Kidney tubule cell (primary cell): ENCODE measurements at regions not wholly inside any gene's neighbourhood (a gene's known extent, or its start where the extent isn't known, plus 50 kb on each side); places are given as distances from the start of the nearest gene placed in this dataset.

Experiments
- DNase-seq: peaks from one replicate; pipeline ENCODE4 v3.0.0-alpha.2; 2018; ENCODE audit warnings: low spot score

DNA sequence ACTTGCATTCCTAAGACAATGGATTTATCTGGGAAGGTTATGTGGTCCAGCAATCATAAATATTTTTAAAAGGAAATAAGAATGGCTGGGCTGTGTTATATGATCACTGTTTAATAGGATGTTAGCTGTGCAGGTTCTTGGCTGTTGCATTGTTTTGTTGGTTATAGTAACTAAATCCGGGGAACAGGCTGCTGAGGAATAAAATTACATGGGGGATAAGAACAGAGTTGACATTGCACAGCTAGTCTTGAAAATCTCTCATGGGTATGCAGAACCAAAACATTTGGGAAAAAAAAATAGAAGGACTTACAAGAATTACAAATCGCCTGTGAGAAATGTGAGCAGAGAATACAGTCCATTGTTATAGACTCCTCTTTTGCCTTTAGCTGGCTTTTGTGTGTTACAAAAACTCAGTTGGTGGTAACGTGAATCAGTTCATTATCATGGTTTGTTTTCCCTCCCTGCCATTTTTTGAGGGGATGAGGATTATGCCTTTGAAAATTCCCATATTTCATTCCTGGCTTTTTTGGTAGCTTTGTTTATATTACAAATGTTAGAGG lies 375.3 kb upstream of the DAB2 start:
- no peak for DNase-seq

DNA sequence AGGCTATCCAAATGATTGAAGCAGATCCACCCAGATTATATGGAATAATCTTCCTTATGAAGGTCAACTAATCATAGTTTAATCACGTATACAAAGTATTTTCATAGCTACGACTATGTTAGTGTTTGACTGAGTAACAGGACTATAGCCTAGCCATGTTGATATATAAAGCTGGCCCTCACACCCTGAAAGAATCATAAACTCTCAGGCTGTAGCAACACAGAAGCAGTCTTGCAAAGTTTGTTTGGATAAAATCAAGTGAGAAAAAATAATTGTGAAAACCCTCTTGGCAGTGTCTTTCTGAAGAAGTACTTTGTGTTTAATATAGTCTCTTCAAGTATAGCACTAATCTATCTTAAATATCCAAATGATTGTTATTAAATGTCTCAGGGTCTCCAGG lies 374.5 kb upstream of the DAB2 start:
- DNase-seq: no peak

DNA sequence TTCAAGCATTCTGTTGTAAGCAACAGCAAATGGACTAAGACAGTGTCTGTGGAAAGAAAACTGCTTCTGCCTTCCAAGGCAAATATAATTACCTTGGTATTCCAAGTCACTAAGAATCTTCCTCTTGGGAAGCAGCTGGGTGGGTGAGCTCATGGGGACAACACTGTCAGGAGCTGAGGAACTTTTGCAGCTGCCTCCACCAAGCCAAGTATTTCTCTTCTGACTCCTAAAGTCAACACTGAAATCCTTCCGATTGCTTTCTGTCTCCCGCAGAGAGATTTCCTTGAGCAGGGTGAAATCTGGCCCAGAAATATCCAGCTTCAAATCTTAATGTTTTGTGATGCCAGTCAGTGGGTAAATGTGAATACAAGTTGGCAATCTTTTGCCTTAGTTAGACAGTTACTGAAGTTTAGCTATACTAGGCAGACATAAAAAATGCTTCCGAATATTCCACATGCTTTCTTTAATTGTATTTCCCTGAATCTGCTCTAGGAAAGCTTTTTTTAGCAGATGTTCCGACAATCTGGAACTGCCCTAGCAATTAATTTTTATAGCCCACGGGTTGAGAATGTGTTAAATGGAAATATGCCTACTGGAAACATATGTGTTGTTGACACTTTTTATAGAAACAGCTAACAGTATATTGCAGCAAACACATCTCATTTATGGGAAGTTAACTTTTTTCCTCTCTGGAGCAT lies 369.9 kb upstream of the DAB2 start:
- no peak for DNase-seq

DNA sequence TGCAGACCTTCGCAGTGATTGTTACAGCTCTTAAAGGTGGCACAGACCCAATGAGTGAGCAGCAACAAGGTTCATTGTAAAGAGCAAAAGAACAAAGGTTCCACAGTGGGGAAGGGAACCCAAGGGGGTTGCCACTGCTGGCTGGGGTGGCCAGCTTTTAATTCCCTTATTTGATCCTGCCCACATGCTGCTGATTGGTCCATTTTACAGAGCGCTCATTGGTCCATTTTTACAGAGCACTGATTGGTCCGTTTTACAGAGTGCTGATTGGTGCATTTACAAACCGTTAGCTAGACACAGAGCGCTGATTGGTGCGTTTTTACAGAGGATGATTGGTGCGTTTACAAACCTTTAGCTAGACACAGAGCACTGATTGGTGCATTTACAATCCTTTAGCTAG lies 360.6 kb upstream of the DAB2 start:
- DNase-seq: no peak

DNA sequence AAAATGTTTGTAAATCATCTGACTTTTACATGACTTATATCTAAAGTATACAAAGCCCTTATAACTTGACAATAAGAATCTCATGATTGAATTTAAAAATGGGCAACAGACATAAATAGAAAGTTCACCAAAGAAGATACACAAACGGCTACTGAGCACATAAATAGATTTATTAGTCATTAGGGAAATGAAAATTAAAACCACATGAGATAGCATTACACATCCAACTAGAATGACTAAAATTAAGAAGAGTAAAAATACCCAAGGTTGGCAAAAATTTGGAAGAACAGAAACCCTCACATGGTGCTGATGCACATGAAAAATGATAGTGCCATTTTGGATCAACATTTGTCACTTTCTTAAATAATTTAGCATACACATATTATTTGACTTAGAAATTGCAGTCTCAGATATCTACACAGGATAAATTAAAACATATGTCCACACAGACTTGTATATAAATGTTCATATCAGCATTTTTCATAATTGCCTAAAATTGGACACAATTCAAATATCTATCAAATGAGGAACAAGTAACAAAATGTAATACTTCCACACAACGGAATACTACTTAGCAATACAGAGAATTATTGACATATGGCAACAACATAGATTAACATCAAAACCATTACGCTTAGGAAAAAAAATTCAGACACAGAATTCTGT lies 359.1 kb upstream of the DAB2 start:
- DNase-seq: no peak

DNA sequence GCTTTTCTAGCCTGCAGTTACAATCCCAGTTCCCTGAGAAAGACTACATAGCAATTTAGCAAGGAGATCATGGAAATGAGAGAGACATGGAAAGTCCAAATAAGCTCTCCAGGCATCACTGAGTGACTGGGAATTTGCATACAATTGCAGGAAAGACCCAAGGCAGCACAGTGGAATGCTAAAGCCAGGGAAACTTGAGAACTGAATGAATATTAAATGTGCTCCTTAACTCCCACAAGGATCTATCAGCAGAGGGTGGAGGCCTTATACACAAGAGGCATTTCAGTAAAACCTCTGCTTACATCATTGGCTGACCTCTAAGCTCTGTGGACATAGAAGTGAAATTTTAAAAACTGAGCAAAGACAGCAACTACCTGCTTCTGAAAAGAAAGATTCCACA lies 355.6 kb upstream of the DAB2 start:
- peak; percentile 4 for DNase-seq

DNA sequence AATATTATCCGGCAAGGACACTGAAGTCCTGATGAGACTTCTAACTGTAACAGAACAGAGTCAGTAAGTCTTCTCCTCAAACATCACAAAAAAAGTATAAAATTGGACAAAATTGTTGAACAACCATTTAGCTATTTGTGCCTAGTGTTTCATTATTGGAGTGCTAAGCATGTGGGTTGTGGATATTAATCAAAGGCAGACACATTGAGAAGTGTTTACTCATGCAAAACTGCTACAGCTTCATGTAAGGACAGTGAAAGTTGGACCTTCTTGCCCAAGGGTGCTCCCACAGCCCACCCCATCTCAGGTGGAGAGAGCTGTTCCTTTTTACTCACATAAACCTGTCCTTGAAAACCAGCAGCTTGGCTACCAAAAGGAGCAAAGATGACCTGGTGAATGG lies 355.1 kb upstream of the DAB2 start:
- no peak for DNase-seq

DNA sequence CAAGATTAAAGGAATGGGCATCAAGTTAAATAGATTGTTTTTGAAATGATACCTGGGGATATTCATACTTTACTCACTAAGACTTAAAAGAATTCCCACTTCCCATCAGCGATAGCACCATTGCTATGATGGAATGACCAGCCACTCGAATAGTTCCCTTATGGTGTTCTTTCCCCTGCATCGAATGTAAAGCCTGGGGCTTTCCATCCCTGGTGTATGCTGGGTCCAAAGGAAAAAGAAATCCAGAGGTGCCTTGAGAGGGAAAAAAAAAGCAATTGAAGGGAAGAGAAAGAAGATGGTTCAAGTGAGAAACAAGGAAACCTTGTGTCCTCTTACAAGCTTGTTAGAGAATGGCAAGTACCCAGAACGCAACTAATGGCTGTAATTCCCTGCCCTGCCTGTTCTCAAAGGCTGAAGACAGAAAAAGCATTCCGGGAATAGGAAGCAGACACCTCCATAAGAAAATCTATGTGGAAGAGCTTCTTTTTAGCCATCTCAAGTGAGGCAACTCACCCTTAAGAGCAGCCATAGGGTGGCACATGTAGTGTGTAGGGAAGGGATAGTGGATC lies 351.1 kb upstream of the DAB2 start:
- DNase-seq: no peak

DNA sequence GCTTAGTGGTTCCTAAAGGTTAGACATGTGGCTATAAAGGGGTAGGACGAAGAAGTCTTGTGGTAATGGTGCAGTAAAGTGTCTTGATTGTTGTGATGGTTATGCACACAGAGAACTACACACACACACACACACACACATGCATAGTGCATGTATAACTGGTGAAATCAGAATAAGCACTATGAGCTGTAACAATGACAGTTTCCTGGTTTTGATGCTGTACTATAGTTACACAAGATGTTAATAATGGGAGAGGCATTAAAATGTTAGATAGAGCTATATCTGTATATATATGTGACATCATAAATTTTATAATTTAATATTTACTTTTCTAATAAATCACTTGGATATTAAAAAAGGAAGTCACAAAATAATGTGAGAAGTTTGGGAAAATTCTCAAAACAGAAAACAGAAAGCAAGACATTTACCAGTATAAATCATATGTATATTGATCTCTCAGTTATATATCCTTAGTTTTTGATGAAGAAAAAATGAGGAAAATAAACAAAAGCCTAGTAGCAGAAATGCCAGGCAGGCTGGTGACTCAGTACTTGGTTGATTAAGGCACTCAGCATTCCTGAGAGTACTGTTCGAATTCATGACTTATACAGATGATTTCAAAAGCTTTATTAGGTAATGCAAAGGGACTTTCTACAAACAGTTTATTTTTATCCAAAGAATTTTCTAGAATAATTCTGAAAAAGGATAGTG lies 350.5 kb upstream of the DAB2 start:
- DNase-seq: peak; percentile 76

DNA sequence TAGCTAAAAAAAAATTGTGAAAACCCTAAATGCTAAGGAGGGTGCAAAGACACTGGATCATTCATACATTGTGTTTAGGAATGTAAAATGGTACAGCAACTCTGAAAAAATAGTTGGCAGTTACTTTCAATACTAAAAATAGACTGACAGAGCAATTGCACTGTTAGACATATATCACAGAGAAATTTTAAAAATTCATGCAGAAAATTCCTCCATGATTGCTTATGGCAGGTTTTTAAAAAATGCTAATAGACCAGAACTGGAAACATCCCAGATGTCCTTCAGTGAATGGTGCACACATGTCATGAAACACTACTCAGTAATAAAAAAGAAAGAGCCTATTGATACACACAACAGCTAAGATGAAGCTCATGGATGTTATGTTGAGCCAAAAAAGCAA lies 349.8 kb upstream of the DAB2 start:
- DNase-seq: no peak

DNA sequence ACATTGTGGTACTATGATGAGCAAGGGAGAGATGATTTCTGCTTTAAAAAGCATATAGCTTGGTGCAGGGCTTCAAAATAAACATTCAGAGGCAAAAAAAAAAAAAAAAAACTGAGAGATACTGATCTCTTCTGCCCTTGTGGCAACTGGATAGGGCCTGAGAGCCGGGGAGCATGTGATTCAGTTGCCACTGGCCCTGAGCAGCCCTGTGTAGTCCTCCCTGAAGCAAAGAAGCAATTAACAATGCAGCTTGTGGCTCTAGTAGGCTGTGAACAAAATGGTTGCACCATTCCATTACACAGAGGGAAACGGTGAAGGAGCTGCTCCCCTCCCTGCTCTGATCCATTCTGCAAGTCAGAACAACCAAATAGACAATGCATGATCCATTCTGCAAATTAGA lies 347.5 kb upstream of the DAB2 start:
- no peak for DNase-seq

DNA sequence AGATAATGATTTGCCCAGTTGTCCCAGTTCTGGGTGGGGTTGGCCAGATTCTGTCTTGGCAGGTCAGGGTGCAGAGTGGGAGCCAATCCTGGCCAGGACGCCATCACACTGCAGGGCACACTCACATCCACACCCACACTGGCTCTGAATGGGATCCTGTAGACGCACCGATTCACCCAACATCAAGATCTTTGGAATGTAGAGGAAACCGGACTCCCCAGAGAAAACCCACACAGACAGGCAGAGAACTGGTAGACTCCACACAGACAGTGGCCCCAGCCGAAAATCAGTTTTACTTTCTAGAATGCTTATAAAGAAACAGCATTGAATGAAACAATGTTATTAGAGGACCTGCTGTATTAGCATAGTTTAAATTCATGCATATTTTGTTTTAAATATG lies 343.1 kb upstream of the DAB2 start:
- no peak for DNase-seq

DNA sequence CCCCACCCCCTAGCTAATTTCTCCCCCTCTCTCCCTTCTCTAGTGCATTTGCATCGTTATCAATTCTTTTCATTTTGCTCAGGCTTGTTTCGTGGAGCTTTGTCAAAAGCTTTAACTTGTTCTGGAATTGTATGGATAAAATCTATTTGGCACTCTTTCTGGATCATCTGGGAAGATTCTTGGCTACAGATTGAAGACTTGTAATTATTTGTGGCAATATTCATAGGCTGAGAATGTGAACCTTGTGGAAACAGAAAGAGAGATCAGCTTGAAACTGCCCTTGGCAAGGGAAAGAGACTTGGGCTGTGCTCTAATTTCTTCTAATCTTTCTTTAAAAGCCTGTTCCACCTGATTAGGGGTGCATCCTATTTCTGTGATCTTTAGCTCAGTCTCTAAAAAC lies 340.6 kb upstream of the DAB2 start:
- DNase-seq: no peak

DNA sequence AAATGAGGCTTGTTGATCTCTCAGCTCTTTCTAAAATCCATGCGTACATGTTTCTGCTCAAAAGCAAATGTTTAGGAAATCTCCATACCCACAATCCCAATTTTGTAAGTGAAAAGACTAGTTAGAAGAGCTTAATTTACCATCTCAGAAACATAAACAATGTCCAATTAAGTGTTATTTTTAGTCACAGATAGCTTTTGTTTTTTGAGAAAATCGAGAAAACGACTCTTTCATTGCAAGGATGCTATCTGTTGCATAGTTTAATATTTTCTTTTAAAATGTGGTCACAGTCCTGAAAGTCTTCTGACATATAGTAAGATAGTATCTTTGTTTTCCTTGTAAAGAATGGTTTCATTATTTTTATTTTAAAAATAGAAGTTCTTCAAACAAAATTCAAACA lies 338.0 kb upstream of the DAB2 start:
- DNase-seq: no peak

DNA sequence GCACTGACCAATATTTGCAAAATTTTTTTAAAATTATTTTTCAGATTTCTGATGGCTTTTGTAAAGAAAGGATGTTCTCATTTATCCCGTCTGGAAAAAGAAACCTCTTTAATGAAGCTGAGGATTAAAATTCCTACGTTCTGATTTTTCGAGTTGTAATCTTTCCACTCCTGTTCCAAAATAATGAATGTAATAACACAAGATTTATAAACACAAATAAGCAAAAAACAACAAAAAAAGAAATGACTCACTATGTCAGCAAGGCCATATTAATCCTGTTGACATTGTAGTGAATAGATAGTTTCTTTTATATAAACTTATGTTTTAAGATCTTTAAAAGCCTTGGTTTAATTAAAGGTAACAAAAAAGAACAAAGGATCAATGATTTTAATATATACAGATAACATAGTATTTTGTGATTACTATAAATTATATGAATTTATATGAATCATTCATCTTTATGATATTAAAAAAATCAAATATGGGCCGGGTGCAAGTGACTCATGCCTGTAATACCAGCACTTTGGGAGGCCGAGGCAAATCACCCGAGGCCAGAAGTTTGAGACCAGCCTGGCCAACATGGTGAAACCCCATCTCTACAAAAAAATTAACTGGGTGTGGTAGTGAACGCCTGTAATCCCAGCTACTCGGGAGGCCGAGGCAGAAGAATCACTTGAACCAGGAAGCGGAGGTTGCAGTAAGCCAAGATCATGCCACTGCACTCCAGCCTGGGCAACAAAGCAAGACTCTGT lies 336.6 kb upstream of the DAB2 start:
- DNase-seq: no peak

DNA sequence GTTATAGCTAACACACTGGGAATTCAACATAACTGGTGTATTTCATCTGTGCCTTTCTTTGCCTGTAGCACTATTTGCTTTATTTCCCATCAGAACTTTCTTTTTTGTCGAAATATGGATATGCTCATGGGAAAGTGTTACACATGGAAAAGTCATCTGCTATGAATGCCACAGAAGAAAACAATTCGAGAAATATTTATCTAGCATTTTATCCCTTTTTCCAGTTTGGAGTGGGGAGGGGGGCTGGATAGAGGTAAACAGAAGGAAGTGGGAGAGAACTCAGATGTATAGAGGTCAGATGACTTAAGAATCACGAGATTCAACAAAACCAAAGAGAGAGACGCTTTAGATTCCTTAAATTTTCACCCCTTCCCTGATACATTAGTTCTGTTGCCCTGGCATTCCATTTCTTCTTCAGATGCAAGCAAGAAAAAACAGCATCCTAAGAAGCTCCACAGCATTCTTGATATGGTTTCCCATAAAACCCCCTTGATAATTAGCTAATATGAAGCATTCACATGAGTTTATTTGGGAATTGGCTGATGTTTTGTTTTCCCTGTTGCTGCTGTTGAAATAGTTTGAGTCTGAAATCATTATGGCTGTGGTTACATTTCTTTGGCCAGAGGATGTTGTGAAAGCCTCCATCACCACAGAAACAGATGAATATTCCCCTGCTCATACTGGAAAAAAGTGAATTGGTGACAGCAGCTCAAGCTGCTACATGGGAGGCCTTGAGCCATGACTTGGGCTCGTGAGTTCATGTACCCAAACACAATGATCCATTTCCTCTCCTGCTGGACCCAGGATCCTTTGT lies 335.8 kb upstream of the DAB2 start:
- peak; percentile 79 for DNase-seq

DNA sequence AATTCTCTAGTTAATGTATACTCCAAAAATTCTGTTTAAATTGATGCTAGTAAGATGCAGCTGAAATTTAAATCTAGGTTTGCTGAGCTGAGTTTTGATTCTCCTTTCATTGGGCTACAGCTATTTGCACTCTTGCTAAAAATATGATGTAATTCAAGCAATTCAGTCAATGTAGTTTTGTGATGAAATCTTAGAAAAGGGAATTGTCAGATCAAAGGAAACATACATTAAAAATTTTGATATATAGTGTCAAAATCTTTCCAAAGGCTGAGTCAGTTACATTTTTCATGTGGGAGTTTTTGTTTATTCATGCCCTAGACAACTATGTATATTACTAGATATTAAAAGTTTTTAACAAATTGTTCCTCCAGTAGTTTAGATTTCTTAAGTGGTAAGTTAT lies 334.9 kb upstream of the DAB2 start:
- no peak for DNase-seq

DNA sequence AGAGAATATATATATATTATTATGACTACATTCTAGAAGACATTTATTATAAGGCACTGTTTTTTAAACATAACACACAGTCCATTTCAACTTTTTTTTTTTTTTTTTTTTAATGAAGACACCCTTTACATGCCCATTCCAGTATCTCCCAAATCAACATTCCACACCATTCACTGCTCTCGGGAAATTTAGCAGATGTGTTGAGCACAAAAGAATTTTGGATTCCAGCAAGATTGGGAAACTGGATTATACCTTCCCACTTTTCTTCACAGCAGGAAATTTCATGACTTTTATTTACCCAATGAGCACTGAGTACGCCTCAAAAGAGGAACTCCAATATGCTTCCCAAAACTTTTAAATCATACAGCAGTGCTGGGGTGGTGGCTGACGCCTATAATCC lies 333.6 kb upstream of the DAB2 start:
- no peak for DNase-seq

DNA sequence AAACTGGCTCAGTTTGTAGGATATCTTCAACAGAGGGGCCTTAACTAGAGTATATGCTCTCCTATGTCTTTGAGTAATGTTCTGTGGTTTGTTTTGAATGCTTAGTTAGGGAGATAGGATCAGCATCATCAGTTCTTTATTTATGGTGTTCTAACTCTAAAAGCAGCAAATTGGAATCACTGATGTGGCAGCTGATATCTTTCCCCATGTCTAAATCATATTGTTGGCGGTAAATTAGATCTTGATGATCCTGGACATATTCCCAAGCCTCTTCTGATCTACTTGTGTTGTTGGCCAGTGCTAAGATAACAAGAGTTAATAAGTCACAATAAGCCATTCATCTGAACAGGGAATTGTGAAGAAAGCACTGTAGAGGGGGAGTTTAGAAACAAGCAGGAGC lies 332.4 kb upstream of the DAB2 start:
- no peak for DNase-seq

DNA sequence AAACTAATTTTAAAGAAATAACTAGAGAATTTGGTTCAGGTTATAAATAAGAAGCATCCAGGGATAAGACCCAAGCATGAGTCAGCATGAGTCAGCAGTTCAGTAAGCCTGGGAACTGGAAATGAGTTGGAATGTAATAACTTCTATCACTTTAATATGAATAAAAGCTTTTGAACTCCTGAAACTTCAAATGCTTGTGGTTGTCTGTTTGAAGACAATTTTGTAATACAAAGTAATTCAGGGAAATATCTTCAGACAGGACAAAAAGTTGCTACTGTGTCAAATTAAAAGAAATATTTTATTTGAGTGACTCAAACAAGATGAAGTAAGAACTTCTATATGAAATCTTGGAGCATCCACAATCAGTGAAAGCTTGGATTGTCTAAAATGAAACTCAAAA lies 331.2 kb upstream of the DAB2 start:
- peak; percentile 77 for DNase-seq

DNA sequence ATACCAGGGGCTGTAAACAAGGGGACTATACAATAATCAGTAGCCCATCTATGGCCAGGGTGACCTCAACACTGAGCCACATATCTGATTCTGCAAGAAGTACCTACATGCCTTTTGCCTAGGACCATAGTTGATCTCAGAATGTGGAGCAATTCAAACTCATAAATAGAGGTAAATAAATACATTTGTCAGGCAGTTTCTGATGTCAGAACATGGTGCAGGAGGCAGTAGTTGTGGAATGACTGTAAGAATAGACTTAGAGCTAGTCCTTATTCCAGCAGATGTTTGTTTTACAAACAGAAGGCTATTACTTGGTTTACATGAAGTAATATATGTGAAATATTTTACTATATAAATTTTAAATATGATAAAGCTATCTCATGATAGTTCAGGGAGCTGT lies 330.7 kb upstream of the DAB2 start:
- no peak for DNase-seq
